Muscle of arm (tissue), 1 donor: ENCODE measurements at regions not wholly inside any gene's neighbourhood (a gene's known extent, or its start where the extent isn't known, plus 50 kb on each side); places are given as distances from the start of the nearest gene placed in this dataset.
A peak's percentile ranks its signal among the peaks of the same experiment; 100 is the strongest.

ENCODE experiments used
- DNase-seq: peaks from one replicate; pipeline ENCODE4 v3.0.0-alpha.2; 2013

DNA sequence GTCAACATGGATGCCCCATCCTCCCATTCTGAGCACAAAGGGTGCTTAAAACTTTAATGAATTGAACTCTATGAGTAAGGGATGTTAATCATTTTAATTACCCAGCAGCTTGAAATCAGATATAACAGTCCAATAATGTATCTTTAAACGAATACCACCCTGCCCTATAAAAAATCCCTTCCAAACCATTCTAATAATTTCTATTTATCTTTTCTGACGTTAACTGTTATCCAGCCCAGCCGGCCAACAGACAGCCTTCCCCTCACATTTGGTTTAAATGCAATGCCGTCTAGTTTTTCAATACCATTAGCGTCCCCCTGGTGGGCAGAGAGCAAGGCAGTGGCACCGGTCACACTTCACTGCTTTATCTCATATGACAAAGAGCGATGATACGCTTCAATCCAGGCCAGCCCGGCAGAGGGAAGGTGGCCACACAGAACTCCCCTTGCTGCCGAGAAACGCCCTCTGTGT is 402.2 kb upstream of the ZNF507 start:
- DNase-seq = no peak

GRCh38 chr19:31943778-31944177 is 401.6 kb upstream of the ZNF507 start:
- no peak for DNase-seq

GRCh38 chr19:31944326-31944725 is 401.1 kb upstream of the ZNF507 start:
- no peak for DNase-seq

- no peak for DNase-seq
Observed at GRCh38 chr19:31946491-31946890, 398.9 kb upstream of the ZNF507 start.

GRCh38 chr19:31947436-31948115 is 397.8 kb upstream of the ZNF507 start:
- DNase-seq = no peak

DNA sequence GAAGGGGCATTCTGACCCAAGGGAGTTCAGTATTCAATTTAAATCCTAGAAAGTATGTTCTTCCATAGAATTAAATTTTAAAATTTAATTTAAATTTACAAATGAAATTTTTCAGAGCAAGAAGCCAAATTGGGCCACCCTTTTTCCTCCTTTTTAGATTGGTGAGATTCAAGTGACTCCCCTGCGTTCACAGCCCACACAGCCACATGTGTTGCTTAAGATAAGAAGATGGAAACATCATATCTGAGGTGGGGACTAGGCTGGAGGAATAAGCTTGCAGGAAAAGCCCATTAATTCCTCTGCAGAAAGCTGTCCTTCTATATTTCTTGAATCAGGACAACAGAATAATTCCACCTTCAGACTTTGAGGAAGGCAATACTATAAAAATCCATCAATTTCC is 392.7 kb upstream of the ZNF507 start:
- DNase-seq = no peak

DNA sequence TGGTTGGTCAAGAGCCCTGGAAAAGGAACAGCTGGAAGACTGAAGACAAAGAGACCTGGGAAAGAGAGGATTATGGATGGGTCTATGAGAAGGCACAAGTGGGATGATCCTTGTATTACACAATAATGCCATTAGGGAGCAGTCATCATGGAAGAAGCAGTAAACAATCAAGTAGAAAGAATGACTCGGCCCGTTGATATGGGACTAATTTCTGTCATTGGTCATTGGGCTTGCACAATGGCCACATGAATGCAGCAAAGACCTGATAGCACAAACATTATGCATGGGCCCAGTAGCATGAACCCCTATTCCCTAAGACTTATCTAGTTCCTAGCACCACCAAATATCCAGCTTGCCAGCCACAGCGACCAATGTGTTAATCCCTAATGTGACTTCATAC is 390.3 kb upstream of the ZNF507 start:
- no peak for DNase-seq

GRCh38 chr19:31955884-31956283 is 389.5 kb upstream of the ZNF507 start:
- no peak for DNase-seq

DNA sequence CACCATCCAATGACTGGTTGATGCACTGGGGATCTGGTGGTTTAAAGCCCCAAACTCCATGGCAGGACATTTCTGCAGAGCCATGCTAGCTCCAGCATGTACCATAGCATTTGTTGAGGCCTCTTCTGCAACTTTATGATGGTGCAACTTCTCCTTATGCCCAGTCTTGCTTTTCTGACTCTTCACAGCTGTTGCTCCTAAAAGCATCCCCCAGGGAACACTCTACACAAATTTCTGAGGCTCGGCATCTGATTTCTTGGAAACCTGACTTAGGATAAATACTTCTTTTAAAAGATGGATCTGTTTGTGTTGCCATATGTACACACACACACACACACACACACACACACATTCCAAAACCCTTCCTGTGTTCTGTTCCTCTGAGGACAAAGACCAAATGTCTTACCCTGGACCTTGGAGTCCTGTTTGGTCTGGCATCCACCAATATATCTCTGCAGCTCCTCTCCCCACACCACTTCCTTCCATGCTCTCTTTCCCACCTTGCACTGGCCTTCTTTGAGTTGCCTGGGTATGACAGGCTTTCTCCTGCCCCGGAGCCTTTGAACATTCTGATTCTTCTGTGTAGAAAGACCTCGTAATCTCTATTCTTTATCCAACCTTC is 388.5 kb upstream of the ZNF507 start:
- DNase-seq = no peak

DNA sequence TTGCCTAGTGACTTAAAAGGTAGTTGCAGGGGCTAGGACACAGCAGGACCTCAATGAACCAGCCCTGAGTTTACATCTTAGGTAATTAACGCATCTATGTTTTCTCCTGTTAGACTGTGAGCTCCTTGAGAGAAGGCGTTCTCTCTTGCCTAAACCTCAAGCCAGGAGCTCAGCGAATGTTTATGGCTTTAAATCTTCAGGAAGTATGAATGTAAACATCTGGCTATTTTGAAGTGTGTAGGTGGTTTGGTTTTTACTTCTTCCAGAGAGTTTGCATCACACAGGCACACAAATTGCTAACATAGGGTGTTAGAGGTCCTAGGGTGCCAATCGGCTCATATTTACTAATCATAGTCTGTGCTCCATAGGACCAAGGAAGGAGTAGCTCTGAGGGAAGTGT is 387.7 kb upstream of the ZNF507 start:
- DNase-seq = no peak

DNA sequence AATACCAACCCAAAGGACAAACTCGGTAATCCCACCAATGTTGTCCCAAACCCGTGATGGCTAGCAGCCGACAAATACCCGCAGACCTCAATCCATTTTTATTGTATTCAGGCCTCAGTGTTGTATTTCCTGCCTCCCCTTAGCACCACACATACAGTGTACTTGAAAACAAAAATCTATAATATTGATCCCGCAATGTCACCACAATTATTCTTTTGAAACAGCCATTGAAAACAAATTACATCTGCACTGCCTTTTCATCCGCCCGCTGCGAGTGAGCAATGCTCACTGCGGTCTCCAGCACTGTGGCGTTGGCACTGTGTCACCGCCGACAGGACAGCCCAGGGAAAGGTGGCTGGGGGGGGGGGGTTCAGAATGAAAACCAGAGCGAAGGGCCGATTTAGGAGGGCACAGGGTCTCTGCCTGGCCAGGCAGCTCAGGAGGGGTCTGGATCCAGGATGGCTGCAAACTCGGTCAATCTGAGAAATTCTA is 385.8 kb upstream of the ZNF507 start:
- DNase-seq = no peak

DNA sequence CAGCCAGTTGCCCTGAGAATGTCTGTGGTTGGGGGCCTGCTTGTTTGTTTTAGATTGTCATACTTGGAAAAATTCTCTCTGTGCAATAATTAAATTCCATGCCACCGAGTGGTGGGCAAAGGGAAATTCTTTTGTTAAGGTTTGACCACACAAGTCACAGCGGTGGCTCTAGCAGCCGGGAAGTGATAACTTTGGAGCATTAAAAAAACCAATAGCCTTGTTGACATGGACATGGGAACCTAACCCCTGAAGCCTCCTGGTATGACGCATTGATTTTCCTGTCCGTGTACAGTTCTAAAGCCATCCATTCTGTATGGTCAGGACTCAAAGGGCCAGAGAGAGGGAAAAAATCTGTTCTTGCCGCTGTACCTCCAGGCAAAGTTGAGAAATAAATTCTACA is 384.9 kb upstream of the ZNF507 start:
- DNase-seq = no peak

- no peak for DNase-seq
Observed at GRCh38 chr19:31961191-31961590, 384.2 kb upstream of the ZNF507 start.

DNA sequence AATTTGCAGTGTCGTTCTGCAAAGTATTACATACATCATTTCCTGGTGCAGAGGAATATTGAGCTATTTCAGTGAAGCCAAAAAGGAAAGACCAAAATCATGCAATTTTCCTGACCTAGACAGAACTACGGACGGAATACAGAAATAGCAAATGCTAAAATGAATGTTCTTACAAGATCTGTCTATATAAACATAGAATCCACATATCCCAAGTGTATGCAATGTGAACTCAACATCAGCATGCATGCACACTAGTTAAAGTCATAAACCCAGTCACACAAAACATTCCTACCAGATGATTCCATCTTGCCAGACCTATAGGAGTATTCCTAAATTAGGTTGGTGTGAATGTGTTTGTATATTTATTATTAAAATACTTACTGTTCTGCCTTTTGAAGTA is 383.7 kb upstream of the ZNF507 start:
- no peak for DNase-seq

DNA sequence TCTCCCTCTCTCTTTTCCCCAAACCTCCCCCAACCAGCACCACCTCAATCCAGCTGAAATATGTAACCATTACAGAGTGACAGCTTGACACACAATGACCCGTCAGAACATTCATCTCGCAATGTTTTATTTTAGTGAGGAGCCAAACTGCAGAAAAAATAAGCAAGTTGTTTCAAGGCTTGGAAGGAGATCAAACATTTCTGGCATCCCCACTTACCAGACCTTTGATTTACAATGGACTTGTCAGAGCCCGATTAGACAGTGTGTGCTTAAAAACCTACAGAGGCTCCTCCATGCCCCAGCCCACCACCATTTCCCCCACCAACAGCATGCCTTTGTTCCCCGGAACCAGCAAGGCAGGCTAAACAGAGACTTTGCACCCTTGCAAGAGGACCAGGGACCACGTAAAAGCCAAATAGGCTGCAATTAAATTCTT is 382.8 kb upstream of the ZNF507 start:
- DNase-seq = no peak

- no peak for DNase-seq
Observed at GRCh38 chr19:31963746-31964145, 381.7 kb upstream of the ZNF507 start.

DNA sequence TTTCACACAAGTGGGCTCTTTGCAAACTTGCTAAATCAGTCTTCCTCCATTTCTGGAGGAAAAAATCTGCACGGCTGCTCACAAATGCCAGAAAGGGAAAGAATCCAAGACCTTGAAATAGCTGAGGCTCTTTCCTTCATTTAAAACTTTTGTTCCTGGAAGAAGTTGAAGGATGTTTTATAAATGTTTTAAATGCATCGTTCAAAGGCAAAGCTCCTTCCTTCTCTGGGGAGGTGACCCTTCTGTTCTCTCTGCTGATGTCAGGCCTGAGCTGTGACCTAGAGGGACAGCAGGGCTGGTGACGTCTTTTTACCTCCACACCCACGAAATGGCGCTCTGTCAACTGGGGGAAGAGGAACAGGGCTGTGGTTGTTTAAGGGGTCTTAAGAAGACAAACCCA is 376.4 kb upstream of the ZNF507 start:
- DNase-seq = peak; percentile 9

- DNase-seq = no peak
Observed at GRCh38 chr19:31970027-31970461, 375.4 kb upstream of the ZNF507 start.

DNA sequence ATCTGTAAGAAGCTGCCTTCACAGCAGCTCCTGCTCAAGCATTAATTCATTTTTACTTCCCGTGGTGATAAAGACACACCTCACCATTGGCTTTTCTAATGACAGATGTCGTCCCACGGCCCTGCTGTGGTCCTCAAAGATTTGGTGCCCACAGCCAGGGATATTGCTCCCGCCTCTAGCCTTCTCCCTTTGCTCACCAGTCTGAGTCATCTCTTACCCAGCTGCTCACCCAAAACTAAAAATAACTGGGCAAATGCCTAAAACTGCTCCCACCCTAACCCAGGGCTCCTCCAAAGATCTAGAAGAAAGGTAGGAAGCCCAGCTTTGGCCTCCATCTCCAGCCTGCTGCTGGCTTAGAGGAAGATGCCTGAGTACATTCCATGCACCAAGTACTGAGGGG is 371.1 kb upstream of the ZNF507 start:
- no peak for DNase-seq

- no peak for DNase-seq
Observed at GRCh38 chr19:31974941-31975340, 370.5 kb upstream of the ZNF507 start.

GRCh38 chr19:31975461-31975860 is 369.9 kb upstream of the ZNF507 start:
- DNase-seq = no peak

GRCh38 chr19:31976775-31977536 is 368.5 kb upstream of the ZNF507 start:
- DNase-seq = no peak

- no peak for DNase-seq
Observed at GRCh38 chr19:31979362-31979761, 366.0 kb upstream of the ZNF507 start.
